ENCODE measurements at regions not wholly inside any gene's neighbourhood (a gene's known extent, or its start where the extent isn't known, plus 50 kb on each side); places are given as distances from the start of the nearest gene placed in this dataset.
"Not testable (repeated sequence)": the region's sequence is repeated elsewhere in the genome, so short reads cannot be mapped to it uniquely, and the experiment has no call there.

DNA sequence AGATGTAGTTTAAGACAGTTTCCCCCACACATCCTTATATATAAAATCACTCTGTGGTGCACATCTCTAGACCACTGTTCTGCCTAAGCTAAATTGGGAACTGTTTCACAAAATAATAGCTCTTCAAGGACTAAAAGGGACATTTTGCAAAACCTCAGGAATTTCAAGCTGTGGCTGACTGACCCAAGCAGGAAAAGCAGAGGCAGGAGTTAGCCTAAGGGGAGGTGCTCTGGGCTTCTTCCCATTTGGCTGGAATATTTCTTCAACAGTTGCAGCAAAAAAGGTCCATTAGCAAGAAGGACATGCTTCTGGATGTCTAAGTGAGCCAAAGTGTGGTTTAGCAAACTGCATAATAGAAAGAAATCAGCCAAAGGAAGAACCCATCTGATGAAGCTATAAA, 551.2 kb upstream of the ANKRD30A start:
- in situ Hi-C loops (cut with HindIII; ENCODE audit: low sequenced_read_pairs) = no loop called here

GRCh38 chr10:36573246-36573645, 552.2 kb upstream of the ANKRD30A start:
- in situ Hi-C loops (cut with HindIII; ENCODE audit: low sequenced_read_pairs) = no loop called here

DNA sequence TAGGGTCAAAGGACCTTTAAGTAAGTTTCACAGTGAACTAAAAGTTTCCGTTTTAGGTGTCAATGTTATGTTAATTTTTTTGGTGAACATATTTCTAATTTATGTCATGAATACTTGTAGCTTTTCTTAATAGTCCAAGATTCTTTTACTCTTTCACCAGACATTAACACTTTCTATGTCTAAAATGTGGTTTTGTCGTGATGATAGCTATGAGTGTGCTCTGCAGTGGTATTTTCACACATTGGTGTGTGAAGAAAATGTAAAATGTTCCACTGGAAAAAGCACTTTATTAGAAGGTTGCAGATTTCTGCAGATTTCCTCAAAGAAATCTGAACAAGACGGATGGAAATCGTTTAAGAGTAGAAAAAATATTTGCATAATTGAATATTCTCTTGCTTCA, 561.0 kb upstream of the ANKRD30A start:
- in situ Hi-C loops (cut with HindIII; ENCODE audit: low sequenced_read_pairs) = no loop called here

- in situ Hi-C loops (cut with HindIII; ENCODE audit: low sequenced_read_pairs) = no loop called here
Measured at GRCh38 chr10:36559412-36560400, 565.7 kb upstream of the ANKRD30A start.

GRCh38 chr10:36556468-36556867, 568.9 kb upstream of the ANKRD30A start:
- in situ Hi-C loops (cut with HindIII; ENCODE audit: low sequenced_read_pairs) = no loop called here

GRCh38 chr10:36555036-36555435, 570.4 kb upstream of the ANKRD30A start:
- in situ Hi-C loops (cut with HindIII; ENCODE audit: low sequenced_read_pairs) = no loop called here

DNA sequence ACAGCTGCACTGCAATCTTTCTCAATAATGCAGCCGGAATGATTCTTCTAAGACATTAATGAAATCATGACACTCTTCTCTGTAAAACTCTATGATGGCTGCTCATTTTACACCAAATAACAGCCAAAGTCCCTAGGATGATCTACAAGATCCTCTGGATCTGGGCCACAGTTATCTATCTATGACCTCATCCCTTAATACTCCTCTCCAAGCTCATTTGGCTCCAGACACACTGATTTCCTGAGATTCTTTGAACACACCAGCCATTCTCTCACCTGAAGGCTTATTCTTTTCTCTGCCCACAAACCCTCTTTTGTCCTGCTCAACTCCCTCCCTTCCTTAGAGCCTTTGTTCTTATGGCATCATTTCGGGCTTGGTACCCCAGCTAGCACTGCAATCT, 577.4 kb upstream of the ANKRD30A start:
- in situ Hi-C loops (cut with HindIII; ENCODE audit: low sequenced_read_pairs) = no loop called here

DNA sequence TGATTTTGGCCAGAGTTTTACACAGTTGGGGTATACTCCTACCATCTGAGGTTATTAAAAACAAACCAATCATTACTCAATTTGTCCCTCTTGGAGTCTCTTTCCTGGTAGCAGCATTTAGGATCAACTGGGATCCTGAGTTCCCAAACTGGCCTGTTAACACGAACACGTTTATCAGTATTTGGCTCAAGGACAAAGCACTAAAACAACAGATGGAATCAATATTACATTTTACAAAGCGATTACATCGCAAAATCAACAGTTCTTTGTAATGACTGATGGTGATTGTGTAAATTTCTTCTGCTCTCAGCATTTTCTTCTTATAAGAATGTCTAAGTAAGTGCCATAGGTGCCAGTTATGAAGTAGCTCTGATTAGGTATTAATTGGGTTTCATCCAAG, 582.9 kb upstream of the ANKRD30A start:
- in situ Hi-C loops (cut with HindIII; ENCODE audit: low sequenced_read_pairs) = no loop called here

- in situ Hi-C loops (cut with HindIII; ENCODE audit: low sequenced_read_pairs) = no loop called here
Measured at GRCh38 chr10:36540611-36541010, 584.8 kb upstream of the ANKRD30A start.

DNA sequence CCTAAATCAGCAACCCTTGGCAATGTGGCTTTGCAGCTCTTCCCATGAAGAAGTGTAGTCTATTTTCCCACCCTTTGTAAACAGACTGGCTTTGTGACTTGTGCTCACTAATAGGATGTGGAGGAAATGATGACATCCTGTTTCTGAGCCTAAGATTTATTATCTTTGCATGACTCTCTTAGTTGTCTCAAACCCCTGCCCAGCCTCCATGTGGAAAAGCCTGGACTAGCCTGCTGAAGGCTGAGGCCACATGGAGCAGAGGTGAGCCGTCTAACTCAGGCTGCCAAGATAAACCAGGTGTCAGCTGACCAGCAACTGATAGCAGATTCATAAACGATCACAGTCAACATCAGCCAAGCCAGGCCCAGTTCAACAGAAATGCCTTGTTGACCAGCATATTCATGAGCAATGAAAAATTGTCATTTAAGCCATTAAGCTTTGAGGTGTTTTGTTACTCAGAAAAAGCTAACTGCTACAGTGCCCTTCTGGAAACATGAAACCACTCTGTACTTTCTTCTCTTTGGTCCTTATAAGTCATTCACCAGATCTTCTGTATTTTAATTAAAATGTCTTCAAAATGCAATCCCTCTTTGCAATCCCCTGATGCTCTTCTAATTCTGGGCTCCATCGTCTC, 586.3 kb upstream of the ANKRD30A start:
- in situ Hi-C loops (cut with HindIII; ENCODE audit: low sequenced_read_pairs) = no loop called here

DNA sequence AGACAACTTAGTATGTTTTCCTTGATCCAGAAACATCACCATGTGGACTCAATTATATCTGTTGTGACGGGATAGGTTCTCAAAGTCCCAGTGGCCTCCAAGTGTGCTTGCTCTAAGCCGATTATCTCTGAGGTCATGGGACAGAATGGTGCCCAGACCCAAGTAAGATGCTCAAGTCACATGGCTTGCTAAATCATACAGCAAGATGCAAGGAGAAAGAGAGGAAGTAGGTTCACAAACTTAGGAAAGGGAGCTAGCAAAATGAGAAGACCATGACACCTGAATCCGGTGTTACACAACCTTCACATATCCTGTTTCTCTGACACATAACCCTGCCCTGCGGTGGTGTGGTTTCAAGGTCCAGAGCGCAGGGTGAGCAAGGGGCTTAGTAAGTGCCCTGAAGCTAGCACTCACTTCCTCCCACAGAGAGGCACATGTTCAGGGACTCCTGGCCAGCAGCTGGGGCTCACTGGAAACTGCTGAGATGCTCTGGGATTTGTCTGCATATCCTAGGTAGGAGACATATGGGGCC, 590.9 kb upstream of the ANKRD30A start:
- in situ Hi-C loops (cut with HindIII; ENCODE audit: low sequenced_read_pairs) = no loop called here

DNA sequence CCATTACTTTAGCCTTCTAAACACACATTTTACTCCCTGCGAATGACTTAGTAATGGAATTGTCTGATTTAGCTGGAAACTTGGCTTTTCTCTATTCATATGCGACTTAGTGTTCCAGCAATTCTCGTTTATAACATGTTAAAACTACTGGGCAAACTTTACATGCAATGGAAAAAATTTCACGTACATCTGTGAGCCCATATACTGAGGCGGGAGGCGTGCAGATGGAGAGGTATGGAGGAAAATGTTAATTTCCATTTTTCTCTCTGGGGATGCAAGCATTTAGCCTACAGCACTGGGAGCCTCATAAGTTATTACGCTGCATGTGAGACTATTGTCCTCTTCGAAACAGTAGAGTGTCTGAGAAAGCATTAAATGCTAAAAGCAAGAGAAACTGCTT, 591.5 kb upstream of the ANKRD30A start:
- in situ Hi-C loops (cut with HindIII; ENCODE audit: low sequenced_read_pairs) = no loop called here

DNA sequence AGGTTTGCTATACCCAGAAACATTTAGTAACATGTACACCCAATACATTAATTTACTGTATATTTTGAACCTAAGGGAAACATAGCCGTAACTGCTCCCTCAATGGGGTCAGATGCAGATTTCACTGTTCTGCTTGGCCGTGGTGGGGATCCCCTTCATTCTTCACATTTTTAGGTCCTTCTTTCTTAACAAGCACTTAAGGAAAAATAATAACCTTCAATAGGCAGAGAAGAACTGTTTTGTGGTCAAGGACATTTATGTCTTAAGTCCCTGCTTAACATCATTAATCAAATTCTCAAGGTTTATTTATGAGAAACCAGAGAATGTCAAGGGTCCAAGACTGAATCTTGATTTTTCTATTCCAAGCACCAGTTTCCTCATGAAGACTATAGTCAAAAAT, 592.1 kb upstream of the ANKRD30A start:
- in situ Hi-C loops (cut with HindIII; ENCODE audit: low sequenced_read_pairs) = no loop called here

GRCh38 chr10:36531621-36532020, 593.8 kb upstream of the ANKRD30A start:
- in situ Hi-C loops (cut with HindIII; ENCODE audit: low sequenced_read_pairs) = no loop called here

DNA sequence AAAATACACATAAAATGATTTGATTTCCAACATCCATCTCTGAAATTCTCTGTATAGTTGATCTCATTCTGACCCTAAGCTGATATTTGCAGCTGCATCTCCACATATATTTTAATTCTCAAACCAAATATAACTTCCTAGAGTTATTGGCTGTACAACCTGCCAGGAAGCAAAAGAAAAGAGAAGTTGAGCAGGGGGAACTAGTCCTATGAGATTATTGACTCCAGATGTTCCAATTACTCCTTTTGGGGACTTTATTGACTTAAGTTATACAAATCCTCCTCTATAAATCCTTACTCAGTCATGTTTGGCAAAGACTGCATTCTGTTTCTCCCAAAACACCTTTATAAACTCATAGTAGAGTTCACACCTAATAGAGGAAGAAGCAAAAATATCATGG, 599.4 kb upstream of the ANKRD30A start:
- in situ Hi-C loops (cut with HindIII; ENCODE audit: low sequenced_read_pairs) = no loop called here

DNA sequence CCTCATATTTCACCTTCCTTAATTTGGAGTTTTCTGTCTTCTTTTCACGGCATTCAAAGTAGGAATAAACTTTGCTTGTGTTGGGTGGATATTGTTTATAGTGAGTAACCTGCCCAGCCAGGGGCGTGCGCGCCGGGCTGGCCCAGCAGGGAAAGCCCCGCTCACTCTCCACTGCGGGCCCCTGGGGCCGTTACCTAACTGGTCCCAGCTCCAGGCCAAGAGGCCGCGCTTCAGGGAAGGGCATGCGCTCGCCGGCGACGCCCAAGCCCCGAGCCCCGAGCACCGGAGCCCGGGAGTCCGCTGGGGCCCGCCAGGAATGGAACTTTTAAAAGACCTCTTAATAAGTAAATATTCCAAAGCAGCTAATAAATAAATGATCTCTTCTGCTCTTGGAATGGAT, 601.3 kb upstream of the ANKRD30A start:
- in situ Hi-C loops (cut with HindIII; ENCODE audit: low sequenced_read_pairs) = not testable (repeated sequence)

DNA sequence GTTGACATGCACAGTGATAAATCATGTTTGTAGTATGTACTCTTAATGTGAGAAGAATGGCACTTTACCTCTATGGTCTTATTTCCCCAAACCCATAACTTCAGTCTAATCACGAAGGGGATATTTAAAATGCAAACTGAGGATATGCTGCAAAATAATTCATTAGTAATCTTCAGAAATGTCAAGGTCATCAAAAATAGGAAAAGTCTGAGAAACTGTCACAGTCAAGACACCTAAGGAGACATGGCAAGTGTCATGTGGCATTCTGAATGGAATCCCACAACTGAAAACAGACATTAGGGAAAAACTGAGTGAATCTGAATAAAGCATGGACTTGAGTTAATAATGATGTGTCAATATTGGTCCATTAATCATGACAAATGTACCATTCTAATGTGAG, 605.5 kb upstream of the ANKRD30A start:
- in situ Hi-C loops (cut with HindIII; ENCODE audit: low sequenced_read_pairs) = no loop called here

DNA sequence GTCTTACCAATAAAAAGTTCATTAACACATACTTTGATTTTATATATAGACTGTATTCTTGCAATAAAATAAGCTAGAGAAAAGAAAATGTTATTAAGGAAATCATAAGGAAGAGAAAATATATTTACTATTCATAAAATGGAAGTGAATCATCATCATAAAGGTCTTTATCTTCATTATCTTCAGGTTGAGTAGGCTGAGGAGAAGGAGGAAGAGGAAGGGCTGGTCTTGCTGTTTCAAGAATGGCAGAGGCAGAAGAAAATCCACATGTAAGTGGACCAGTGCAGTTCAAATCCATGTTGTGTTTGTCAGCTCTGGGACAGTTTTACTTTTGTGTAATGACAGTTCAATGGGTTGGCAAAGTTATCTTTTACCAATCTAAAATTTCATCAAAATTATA, 609.1 kb upstream of the ANKRD30A start:
- in situ Hi-C loops (cut with HindIII; ENCODE audit: low sequenced_read_pairs) = no loop called here

DNA sequence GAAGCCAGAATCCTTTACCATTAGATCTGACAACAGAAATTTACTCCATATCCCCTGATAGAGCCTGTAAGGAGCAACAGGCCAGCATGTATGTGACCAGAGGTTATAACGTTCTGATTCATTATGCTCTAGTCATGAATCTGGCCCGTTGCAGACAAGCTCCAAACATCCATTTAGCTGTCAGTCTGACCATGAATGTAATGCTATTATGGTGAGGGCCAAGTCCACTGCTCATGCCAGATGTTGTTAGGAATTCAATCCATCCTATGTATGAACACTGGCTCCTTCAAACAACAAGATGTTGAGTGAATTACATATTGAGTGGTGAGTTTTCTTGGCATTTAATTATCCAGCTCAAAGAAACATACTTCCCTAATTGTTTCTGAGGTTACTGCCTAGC, 610.1 kb upstream of the ANKRD30A start:
- in situ Hi-C loops (cut with HindIII; ENCODE audit: low sequenced_read_pairs) = no loop called here

GRCh38 chr10:36507715-36508114, 617.7 kb upstream of the ANKRD30A start:
- in situ Hi-C loops (cut with HindIII; ENCODE audit: low sequenced_read_pairs) = no loop called here

GRCh38 chr10:36506697-36507496, 618.5 kb upstream of the ANKRD30A start:
- in situ Hi-C loops (cut with HindIII; ENCODE audit: low sequenced_read_pairs) = no loop called here

Data from DLD1 (cell line).